ENCODE measurements at regions not wholly inside any gene's neighbourhood (a gene's known extent, or its start where the extent isn't known, plus 50 kb on each side); places are given as distances from the start of the nearest gene placed in this dataset.

GRCh38 chr4:36775544-36775943 is 469.0 kb upstream of the NWD2 start:
- no peak for TF ChIP-seq POLR2A (IDR thresholded peaks at IDR 0.05)
- TF ChIP-seq, protein P1, sequence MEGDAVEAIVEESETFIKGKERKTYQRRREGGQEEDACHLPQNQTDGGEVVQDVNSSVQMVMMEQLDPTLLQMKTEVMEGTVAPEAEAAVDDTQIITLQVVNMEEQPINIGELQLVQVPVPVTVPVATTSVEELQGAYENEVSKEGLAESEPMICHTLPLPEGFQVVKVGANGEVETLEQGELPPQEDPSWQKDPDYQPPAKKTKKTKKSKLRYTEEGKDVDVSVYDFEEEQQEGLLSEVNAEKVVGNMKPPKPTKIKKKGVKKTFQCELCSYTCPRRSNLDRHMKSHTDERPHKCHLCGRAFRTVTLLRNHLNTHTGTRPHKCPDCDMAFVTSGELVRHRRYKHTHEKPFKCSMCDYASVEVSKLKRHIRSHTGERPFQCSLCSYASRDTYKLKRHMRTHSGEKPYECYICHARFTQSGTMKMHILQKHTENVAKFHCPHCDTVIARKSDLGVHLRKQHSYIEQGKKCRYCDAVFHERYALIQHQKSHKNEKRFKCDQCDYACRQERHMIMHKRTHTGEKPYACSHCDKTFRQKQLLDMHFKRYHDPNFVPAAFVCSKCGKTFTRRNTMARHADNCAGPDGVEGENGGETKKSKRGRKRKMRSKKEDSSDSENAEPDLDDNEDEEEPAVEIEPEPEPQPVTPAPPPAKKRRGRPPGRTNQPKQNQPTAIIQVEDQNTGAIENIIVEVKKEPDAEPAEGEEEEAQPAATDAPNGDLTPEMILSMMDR (IDR thresholded peaks at IDR 0.05 in 4 of 5, conservative IDR thresholded peaks at IDR 0.05 in 1 of 5), result no peak

All from gastrocnemius medialis (tissue), 4 donors.